Epithelial cell of proximal tubule (primary cell): ENCODE measurements at regions not wholly inside any gene's neighbourhood (a gene's known extent, or its start where the extent isn't known, plus 50 kb on each side); places are given as distances from the start of the nearest gene placed in this dataset.

Experiments used
- DNase-seq: peaks from one replicate; pipeline ENCODE4 v3.0.0-alpha.2; 2011; ENCODE audit warnings: low read depth
- H3K4me3 ChIP-seq: 2 replicates; pipeline ENCODE4 v1.5.1; 2011; ENCODE audit warnings: low read depth, mild to moderate bottlenecking, low read length
- CTCF ChIP-seq: conservative IDR thresholded peaks from 2 replicates; pipeline ENCODE4 v1.5.1; 2012; ENCODE audit warnings: low read depth, mild to moderate bottlenecking, low read length

DNA sequence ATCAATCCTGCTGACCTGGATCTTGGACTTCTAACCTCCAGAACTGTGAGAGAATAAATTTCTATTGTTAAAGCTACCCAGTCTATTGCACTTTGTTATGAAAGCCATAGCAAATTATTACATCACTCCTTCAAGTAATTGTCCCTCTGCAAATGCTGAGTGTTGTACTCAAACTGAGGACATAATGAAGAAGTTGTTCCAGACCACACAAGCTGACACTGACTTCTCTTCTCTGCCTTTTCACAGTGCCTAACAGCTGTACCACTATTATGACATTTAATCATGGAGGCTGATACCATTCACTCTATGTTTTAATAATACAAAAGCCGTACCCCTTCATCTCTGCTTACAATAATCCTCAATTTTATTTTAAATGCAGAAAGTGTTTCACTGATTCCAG lies 424.1 kb upstream of the PIK3C3 start:
- no peak for TF ChIP-seq CTCF
- DNase-seq, result no peak
- H3K4me3 ChIP-seq, result no peak overlapping the region

- no peak for DNase-seq
- no peak for TF ChIP-seq CTCF
- no peak overlapping the region for H3K4me3 ChIP-seq
Observed at GRCh38 chr18:41529093-41529492, 425.9 kb upstream of the PIK3C3 start.

DNA sequence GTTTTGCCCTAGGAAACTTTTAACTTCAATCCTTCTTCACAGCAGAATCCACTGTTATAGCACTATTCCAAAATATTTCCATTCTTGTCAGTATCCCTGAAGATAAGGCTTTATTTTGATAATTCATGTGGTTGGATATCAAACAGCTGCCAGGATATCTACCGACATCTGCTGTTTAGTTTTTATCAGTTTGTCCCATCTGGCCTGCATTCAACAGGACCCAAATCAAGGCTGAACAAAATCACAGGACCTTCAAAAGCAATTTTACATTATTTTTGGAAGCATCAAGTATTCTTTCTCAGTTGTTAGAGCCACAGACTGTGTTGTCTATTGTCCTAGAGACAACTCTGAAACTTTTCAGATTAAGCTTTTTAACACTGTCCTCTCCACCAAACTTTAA lies 429.0 kb upstream of the PIK3C3 start:
- TF ChIP-seq CTCF, result no peak
- no peak for DNase-seq
- no peak overlapping the region for H3K4me3 ChIP-seq

- H3K4me3 ChIP-seq, result no peak overlapping the region
- no peak for DNase-seq
- TF ChIP-seq CTCF, result no peak
Observed at GRCh38 chr18:41524674-41525470, 430.2 kb upstream of the PIK3C3 start.

DNA sequence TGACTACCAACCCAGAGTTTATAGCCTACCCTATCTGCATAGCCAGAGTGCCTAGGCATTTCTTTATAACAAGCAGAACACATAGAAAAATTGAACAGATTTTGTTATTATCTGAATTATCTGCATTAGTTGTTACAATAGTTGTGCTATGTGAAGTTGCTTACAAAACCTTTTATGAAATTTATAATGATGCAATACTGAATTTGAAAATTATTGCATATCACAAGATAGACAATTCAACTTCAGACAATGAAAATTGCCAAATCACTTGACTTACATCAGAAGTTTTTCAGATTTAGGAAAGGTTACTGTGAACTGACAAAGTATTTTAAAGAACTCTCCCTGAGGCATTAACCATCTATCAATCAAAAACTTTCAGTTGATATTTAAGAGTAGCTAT lies 437.9 kb upstream of the PIK3C3 start:
- TF ChIP-seq CTCF, result no peak
- DNase-seq, result no peak
- no peak overlapping the region for H3K4me3 ChIP-seq

GRCh38 chr18:41513438-41513837 lies 441.6 kb upstream of the PIK3C3 start:
- no peak for DNase-seq
- TF ChIP-seq CTCF, result no peak
- H3K4me3 ChIP-seq, result no peak overlapping the region

- H3K4me3 ChIP-seq, result no peak overlapping the region
- no peak for DNase-seq
- no peak for TF ChIP-seq CTCF
Observed at GRCh38 chr18:41504316-41504715, 450.7 kb upstream of the PIK3C3 start.
